HepG2 (cell line): ENCODE measurements at regions not wholly inside any gene's neighbourhood (a gene's known extent, or its start where the extent isn't known, plus 50 kb on each side); places are given as distances from the start of the nearest gene placed in this dataset.

Experiments used
- ATAC-seq: fragments of 200-7000 bp; cut with Tn5 transposase; 3 replicates; pipeline ENCODE4 v1.9.1; 2020; ENCODE audit warnings: mild to moderate bottlenecking, moderate library complexity
- BruUV-seq: library from RNA; stranded (reverse); fragments of 400-500 nt; replicated peaks from 2 replicates; lab custom pipeline; 2021; lab: Mats Ljungman, UMichigan
- CTCF ChIA-PET: fragments of 300-600 bp; formaldehyde crosslinking; extraction: SDS; loops from one replicate; lab custom pipeline; 2021; ENCODE audit warnings: low total read pairs, inconsistent platforms, low intra/inter-chr PET ratio; lab: Yijun Ruan, JAX
- POLR2A ChIA-PET: fragments of 350-600 bp; sonication (Branson Sonifier 250); formaldehyde crosslinking; loops from one replicate; lab custom pipeline; 2020; ENCODE audit warnings: antibody characterized with exemption, inconsistent platforms; lab: Yijun Ruan, JAX
- DNase-seq: peaks from one replicate; pipeline ENCODE4 v3.0.0-alpha.2; 2015; ENCODE audit warnings: low spot score
- FAIRE-seq: peaks from 3 replicates; lab custom pipeline; 2011; peaks lifted over from hg19 to GRCh38; lab: Jason Lieb, UNC
- H2AFZ ChIP-seq: one replicate; pipeline ENCODE4 v1.6.1; 2011; ENCODE audit warnings: low read length, inconsistent platforms
- H3K27ac ChIP-seq: fragments of 300-600 bp; 3 replicates; pipeline ENCODE4 v1.8.0; 2011; ENCODE audit warnings: mixed run types, mild to moderate bottlenecking, mixed read lengths, low read length, inconsistent platforms; ENCODE audit not compliant: insufficient read depth; ENCODE audit errors: extremely low read length
- H3K27me3 ChIP-seq, 2 experiments: fragments of 200-600 bp in 1 of 2; 2 replicates in 1 of 2; 3 replicates in 1 of 2; pipeline versions ENCODE4 v1.6.0 to v1.8.0; 2011; ENCODE audit warnings: low read length in 2 of 2, mild to moderate bottlenecking in 2 of 2, moderate library complexity in 2 of 2, inconsistent platforms in 1 of 2; ENCODE audit not compliant: insufficient read depth in 2 of 2, control insufficient read depth in 1 of 2
- H3K36me3 ChIP-seq, 2 experiments: fragments of 200-600 bp in 1 of 2; replicated peaks in 1 of 2; 2 replicates in 1 of 2; 3 replicates in 1 of 2; pipeline versions ENCODE4 v1.5.1 to v1.8.0; 2011; ENCODE audit warnings: low read length in 2 of 2, inconsistent platforms in 1 of 2; ENCODE audit not compliant: insufficient read depth in 2 of 2, control insufficient read depth in 1 of 2
- H3K4me1 ChIP-seq: 2 replicates; pipeline ENCODE4 v1.5.1; 2012; ENCODE audit warnings: low read length, inconsistent platforms; ENCODE audit not compliant: insufficient read depth
- H3K4me2 ChIP-seq: 2 replicates; pipeline ENCODE4 v1.6.0; 2011; ENCODE audit warnings: low read depth, low read length, inconsistent platforms
- H3K4me3 ChIP-seq, 3 experiments: fragments of 200-600 bp in 1 of 3; sonication (generic), shearing (Covaris generic) in 1 of 3; replicated peaks in 1 of 3; 2 replicates each; pipeline ENCODE4 v1.5.1; 2011 to 2016; ENCODE audit warnings: low read length in 3 of 3, inconsistent platforms in 2 of 3, low read depth in 2 of 3, mild to moderate bottlenecking in 2 of 3, control low read depth in 1 of 3, mixed read lengths in 1 of 3; ENCODE audit not compliant: insufficient read depth in 1 of 3
- H3K79me2 ChIP-seq: one replicate; pipeline ENCODE4 v1.6.1; 2011; ENCODE audit warnings: low read length, inconsistent platforms; ENCODE audit not compliant: insufficient read depth
- H3K9ac ChIP-seq: 2 replicates; pipeline ENCODE4 v1.6.0; 2011; ENCODE audit warnings: mild to moderate bottlenecking, low read depth, low read length, inconsistent platforms; ENCODE audit not compliant: insufficient read depth
- H3K9me3 ChIP-seq: 2 replicates; pipeline ENCODE4 v1.5.1; 2012; ENCODE audit warnings: mild to moderate bottlenecking, low read length
- H4K20me1 ChIP-seq: 2 replicates; pipeline ENCODE4 v1.6.0; 2011; ENCODE audit warnings: inconsistent platforms, mild to moderate bottlenecking, low read length, moderate library complexity; ENCODE audit not compliant: insufficient read depth
- AGO1 ChIP-seq: fragments of 200-400 bp; formaldehyde crosslinking; IDR thresholded peaks from 2 replicates; pipeline ENCODE4 v1.6.1; 2017; ENCODE audit warnings: mild to moderate bottlenecking, low read depth, low read length, moderate library complexity; ENCODE audit not compliant: poor library complexity, severe bottlenecking
- ATF2 ChIP-seq: sonication (generic); formaldehyde crosslinking; IDR thresholded peaks from 2 replicates; pipeline ENCODE4 v1.4.0; 2020; ENCODE audit warnings: missing genetic modification reagents
- BCL3 ChIP-seq: sonication (generic); formaldehyde crosslinking; IDR thresholded peaks from 2 replicates; pipeline ENCODE4 v1.5.1; 2020; ENCODE audit warnings: mild to moderate bottlenecking, missing genetic modification reagents, moderate library complexity
- CBFB ChIP-seq: sonication (generic); formaldehyde crosslinking; IDR thresholded peaks from 2 replicates; pipeline ENCODE4 v1.4.0; 2020; ENCODE audit warnings: missing genetic modification reagents
- CSRNP1 ChIP-seq: sonication (generic); formaldehyde crosslinking; IDR thresholded peaks from 2 replicates; pipeline ENCODE4 v1.8.1; 2023; ENCODE audit warnings: mild to moderate bottlenecking, missing genetic modification reagents
- FOXM1 ChIP-seq: sonication (generic); formaldehyde crosslinking; IDR thresholded peaks from 2 replicates; pipeline ENCODE4 v1.5.0; 2020; ENCODE audit warnings: missing genetic modification reagents
- MYC ChIP-seq: sonication (generic); formaldehyde crosslinking; IDR thresholded peaks from 2 replicates; pipeline ENCODE4 v1.9.0; 2021; ENCODE audit warnings: missing genetic modification reagents, borderline replicate concordance
- NPAS2 ChIP-seq: sonication (generic); formaldehyde crosslinking; IDR thresholded peaks from 2 replicates; pipeline ENCODE4 v1.8.0; 2022; ENCODE audit warnings: mild to moderate bottlenecking, missing genetic modification reagents, borderline replicate concordance
- TBX2 ChIP-seq: sonication (generic); formaldehyde crosslinking; IDR thresholded peaks from 2 replicates; pipeline ENCODE4 v1.5.0; 2020; ENCODE audit warnings: missing genetic modification reagents, mild to moderate bottlenecking, borderline replicate concordance
- ZBTB14 ChIP-seq: sonication (generic); formaldehyde crosslinking; IDR thresholded peaks from 2 replicates; pipeline ENCODE4 v1.4.0; 2020; ENCODE audit warnings: missing genetic modification reagents
- ZNF607 ChIP-seq: sonication (generic); formaldehyde crosslinking; IDR thresholded peaks from 2 replicates; pipeline ENCODE4 v1.5.1; 2020; ENCODE audit warnings: missing genetic modification reagents, mild to moderate bottlenecking, borderline replicate concordance
- ZNF652 ChIP-seq: IDR thresholded peaks from 2 replicates; pipeline ENCODE4 v1.6.1; 2016; ENCODE audit warnings: low read depth, borderline replicate concordance
- WGBS: methylation state at CpG from one replicate; pipeline ENCODE4 v1.1.6; 2017; ENCODE audit warnings: low lambda C conversion rate; 5-methylcytosine and 5-hydroxymethylcytosine counted together
- in situ Hi-C: cut with HindIII; loops from 2 replicates; pipeline ENCODE4 v1.10.0; 2017; ENCODE audit warnings: low pct_unique_long_range_greater_than_20kb; ENCODE audit not compliant: extremely low pct_ligation_motif_present
- intact Hi-C: fragments of 100-400 bp; cut with micrococcal nuclease; formaldehyde crosslinking; loops from one replicate; pipeline ENCODE4 v1.10.0; 2022; ENCODE audit not compliant: unreplicated experiment

- no peak for TF ChIP-seq NPAS2 (CRISPR knock-in tag)
Measured at GRCh38 chr10:21280037-21280436, 245.4 kb downstream of the SKIDA1 start (continued).

- Histone ChIP-seq H3K27me3 (no peaks in the 10 kb centered on the region; a peak in 1 of 5 replicates), H4K20me1 (no peaks in the 10 kb centered on the region), H3K36me3 (no peaks in the 10 kb centered on the region), H3K9ac (no peak overlapping the region), H3K79me2 (no peaks in the 10 kb centered on the region), H2AFZ (no peak overlapping the region), H3K9me3 (no peaks in the 10 kb centered on the region), H3K27ac (no peak overlapping the region), H3K4me1 (no peaks in the 10 kb centered on the region), H3K4me3 (no peak overlapping the region), H3K4me2 (no peak overlapping the region)
- no TSS peak for BruUV-seq
- TF ChIP-seq BCL3 = no peak
- no peak for TF ChIP-seq ATF2 (CRISPR knock-in tag)
- TF ChIP-seq AGO1 = no peak
- TF ChIP-seq TBX2 (CRISPR knock-in tag) = no peak
- TF ChIP-seq CSRNP1 (CRISPR knock-in tag) = no peak
- no peak for TF ChIP-seq ZNF607 (CRISPR knock-in tag)
- TF ChIP-seq CBFB (CRISPR knock-in tag) = no peak
- no peak for TF ChIP-seq MYC
- TF ChIP-seq FOXM1 = no peak
- no peak for TF ChIP-seq ZNF652 (CRISPR knock-in tag)
- TF ChIP-seq ZBTB14 (CRISPR knock-in tag) = no peak
- ChIA-PET POLR2A (no interaction called here), CTCF (interaction anchor here (1.8 kb wide), 1 partner anchor 216 kb away, joined by 11 read pairs; no protein-coding TSS in a partner anchor)
- DNase-seq = no peak
- no peak for FAIRE-seq
- peak; percentile 12; the same call in 2 of the 3 replicates for ATAC-seq
- intact Hi-C loops (loop anchor here (2.0 kb wide), 1 partner anchor 454 kb away; no protein-coding TSS in a partner anchor), in situ Hi-C loops (loop anchor here (25.0 kb wide), 2 partner anchors 208 to 458 kb away; no protein-coding TSS in a partner anchor)
- 67% methylated on average over 3 of the region's 3 CpGs for WGBS
Measured at GRCh38 chr10:21279217-21279575, 246.3 kb downstream of the SKIDA1 start.
